PC-9 (cell line): ENCODE measurements at regions not wholly inside any gene's neighbourhood (a gene's known extent, or its start where the extent isn't known, plus 50 kb on each side); places are given as distances from the start of the nearest gene placed in this dataset.

Source experiments
- BruUV-seq: library from RNA; stranded (reverse); fragments of 400-500 nt; replicated peaks from 2 replicates; lab custom pipeline; 2021; lab: Mats Ljungman, UMichigan
- CTCF ChIA-PET: fragments of 300-600 bp; sonication (Branson Sonifier 250); formaldehyde crosslinking; loops from one replicate; lab custom pipeline; 2022; ENCODE audit warnings: antibody characterized with exemption; lab: Charles Lee
- POLR2A ChIA-PET: fragments of 300-600 bp; sonication (Branson Sonifier 250); formaldehyde crosslinking; loops from one replicate; lab custom pipeline; 2022; ENCODE audit warnings: antibody characterized with exemption; ENCODE audit not compliant: unreplicated experiment; lab: Charles Lee
- DNase-seq, 2 experiments: peaks; one replicate each; pipeline versions ENCODE4 v3.0.0 to v3.0.0-alpha.2; 2015 to 2022; ENCODE audit warnings: mixed read lengths in 1 of 2
- H2AFZ ChIP-seq: fragments of 200-600 bp; sonication (generic); 2 replicates; pipeline ENCODE4 v1.8.1; 2017; ENCODE audit warnings: antibody characterized with exemption
- H3F3A ChIP-seq: fragments of 200-600 bp; sonication (generic); 2 replicates; pipeline ENCODE4 v1.8.1; 2017; ENCODE audit warnings: antibody characterized with exemption, mild to moderate bottlenecking, low read depth; ENCODE audit not compliant: insufficient read depth
- H3K27ac ChIP-seq: fragments of 200-600 bp; sonication (generic); 2 replicates; pipeline ENCODE4 v1.6.1; 2016; ENCODE audit warnings: mixed run types
- H3K27me3 ChIP-seq: fragments of 200-600 bp; sonication (generic); 2 replicates; pipeline ENCODE4 v1.6.1; 2016; ENCODE audit warnings: low read depth, mixed run types; ENCODE audit not compliant: insufficient read depth
- H3K36me3 ChIP-seq: fragments of 200-600 bp; sonication (generic); 2 replicates; pipeline ENCODE4 v1.6.1; 2016; ENCODE audit warnings: low read depth, mixed run types
- H3K4me1 ChIP-seq: fragments of 200-600 bp; sonication (generic); replicated peaks from 2 replicates; pipeline ENCODE4 v1.6.1; 2016; ENCODE audit warnings: mixed run types; ENCODE audit not compliant: insufficient read depth
- H3K4me2 ChIP-seq: fragments of 200-600 bp; sonication (generic); 2 replicates; pipeline ENCODE4 v1.6.1; 2017; ENCODE audit warnings: mixed run types
- H3K4me3 ChIP-seq: fragments of 200-600 bp; sonication (generic); 2 replicates; pipeline ENCODE4 v1.6.1; 2016; ENCODE audit warnings: mixed run types
- H3K79me2 ChIP-seq: fragments of 200-600 bp; sonication (generic); 2 replicates; pipeline ENCODE4 v1.6.1; 2017; ENCODE audit warnings: low read depth, mixed run types
- H3K9me2 ChIP-seq: fragments of 200-600 bp; sonication (generic); 2 replicates; pipeline ENCODE4 v1.8.1; 2017; ENCODE audit warnings: mild to moderate bottlenecking; ENCODE audit not compliant: insufficient read depth
- H3K9me3 ChIP-seq: fragments of 200-600 bp; sonication (generic); 2 replicates; pipeline ENCODE4 v1.8.1; 2016; ENCODE audit warnings: low read depth; ENCODE audit not compliant: insufficient read depth
- H4K20me1 ChIP-seq: fragments of 200-600 bp; sonication (generic); 2 replicates; pipeline ENCODE4 v1.8.1; 2017; ENCODE audit not compliant: insufficient read depth
- EZH2 ChIP-seq: fragments of 200-600 bp; sonication (generic); IDR thresholded peaks from 2 replicates; pipeline ENCODE4 v1.8.0; 2017; ENCODE audit warnings: antibody characterized with exemption, low read depth
- intact Hi-C: fragments of 100-400 bp; cut with micrococcal nuclease; formaldehyde crosslinking; loops from one replicate; pipeline ENCODE4 v1.10.0; 2022; ENCODE audit not compliant: unreplicated experiment
- TF ChIP-seq, protein P1 (sequence below): fragments of 200-600 bp; sonication (generic); conservative IDR thresholded peaks from 2 replicates; pipeline ENCODE4 v1.6.1; 2017; ENCODE audit warnings: mixed run types, antibody characterized with exemption, mild to moderate bottlenecking, moderate library complexity

DNA sequence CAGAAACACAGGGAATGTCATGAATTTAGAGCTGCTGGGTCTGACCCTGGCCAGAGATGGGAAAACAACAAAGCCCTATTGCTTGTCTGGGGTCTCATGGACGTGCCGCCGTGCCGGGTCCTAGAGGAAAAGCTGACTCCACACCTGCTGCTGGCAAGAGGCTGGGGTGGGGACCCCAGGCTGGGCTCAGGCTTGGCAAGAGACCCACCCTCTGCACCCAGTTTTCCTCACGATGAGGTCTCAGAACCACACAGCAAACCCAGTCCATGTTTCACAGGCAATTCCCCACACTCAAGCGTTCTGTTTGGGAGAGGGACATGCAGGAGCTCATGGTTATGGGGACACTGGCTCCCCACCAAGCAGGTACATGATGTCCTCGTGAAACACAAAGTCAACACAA, 367.3 kb upstream of the SALL3 start:
- peaks cover 62% of the 10 kb centered on the region for H3K27me3 ChIP-seq

DNA sequence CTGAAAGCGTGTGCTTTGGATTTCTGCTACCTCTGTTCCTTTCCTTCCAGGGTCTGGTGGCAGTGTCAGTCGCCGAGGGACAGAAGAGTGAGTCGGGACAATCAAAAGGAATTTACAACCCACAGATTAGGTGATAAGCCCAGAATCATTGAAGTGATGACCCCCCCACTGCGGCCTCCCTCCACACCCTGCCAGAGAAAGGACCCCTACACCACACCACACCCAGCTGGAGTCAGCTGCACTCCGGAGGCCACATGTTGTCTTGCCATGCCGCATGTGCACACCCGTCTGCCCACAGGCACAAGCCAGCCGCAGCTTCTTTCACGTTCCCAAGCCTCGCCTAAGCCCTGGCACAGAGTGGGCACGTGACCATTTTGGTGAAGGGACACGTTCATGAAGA, 366.8 kb upstream of the SALL3 start:
- no peaks in the 10 kb centered on the region for H3K79me2 ChIP-seq
- no peaks in the 10 kb centered on the region for H3K9me3 ChIP-seq
- DNase-seq: no peak
- H3K36me3 ChIP-seq: no peaks in the 10 kb centered on the region
- H3K4me2 ChIP-seq: no peak overlapping the region
- ChIA-PET POLR2A (no interaction called here), CTCF (no interaction called here)
- H3K27ac ChIP-seq: no peak overlapping the region
- H2AFZ ChIP-seq: no peak overlapping the region
- peaks cover 60% of the 10 kb centered on the region for H3K27me3 ChIP-seq
- intact Hi-C loops: no loop called here
- BruUV-seq: no TSS peak
- no peaks in the 10 kb centered on the region for H4K20me1 ChIP-seq
- TF ChIP-seq, protein P1, sequence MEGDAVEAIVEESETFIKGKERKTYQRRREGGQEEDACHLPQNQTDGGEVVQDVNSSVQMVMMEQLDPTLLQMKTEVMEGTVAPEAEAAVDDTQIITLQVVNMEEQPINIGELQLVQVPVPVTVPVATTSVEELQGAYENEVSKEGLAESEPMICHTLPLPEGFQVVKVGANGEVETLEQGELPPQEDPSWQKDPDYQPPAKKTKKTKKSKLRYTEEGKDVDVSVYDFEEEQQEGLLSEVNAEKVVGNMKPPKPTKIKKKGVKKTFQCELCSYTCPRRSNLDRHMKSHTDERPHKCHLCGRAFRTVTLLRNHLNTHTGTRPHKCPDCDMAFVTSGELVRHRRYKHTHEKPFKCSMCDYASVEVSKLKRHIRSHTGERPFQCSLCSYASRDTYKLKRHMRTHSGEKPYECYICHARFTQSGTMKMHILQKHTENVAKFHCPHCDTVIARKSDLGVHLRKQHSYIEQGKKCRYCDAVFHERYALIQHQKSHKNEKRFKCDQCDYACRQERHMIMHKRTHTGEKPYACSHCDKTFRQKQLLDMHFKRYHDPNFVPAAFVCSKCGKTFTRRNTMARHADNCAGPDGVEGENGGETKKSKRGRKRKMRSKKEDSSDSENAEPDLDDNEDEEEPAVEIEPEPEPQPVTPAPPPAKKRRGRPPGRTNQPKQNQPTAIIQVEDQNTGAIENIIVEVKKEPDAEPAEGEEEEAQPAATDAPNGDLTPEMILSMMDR: no peak
- TF ChIP-seq EZH2: no peak
- no peaks in the 10 kb centered on the region for H3F3A ChIP-seq
- H3K9me2 ChIP-seq: no peaks in the 10 kb centered on the region
- H3K4me1 ChIP-seq: no peaks in the 10 kb centered on the region
- H3K4me3 ChIP-seq: no peak overlapping the region

More for the DNA sequence above, 367.3 kb upstream of the SALL3 start:
- Histone ChIP-seq H3K9me3 (no peaks in the 10 kb centered on the region), H4K20me1 (no peaks in the 10 kb centered on the region), H3K4me3 (no peak overlapping the region), H2AFZ (no peak overlapping the region), H3F3A (no peaks in the 10 kb centered on the region), H3K4me1 (no peaks in the 10 kb centered on the region), H3K36me3 (no peaks in the 10 kb centered on the region), H3K9me2 (no peaks in the 10 kb centered on the region), H3K4me2 (no peak overlapping the region), H3K27ac (no peak overlapping the region), H3K79me2 (no peaks in the 10 kb centered on the region)
- intact Hi-C loops: no loop called here
- TF ChIP-seq, protein P1: no peak
- no peak for TF ChIP-seq EZH2
- no peak for DNase-seq
- ChIA-PET CTCF (no interaction called here), POLR2A (no interaction called here)
- no TSS peak for BruUV-seq

DNA sequence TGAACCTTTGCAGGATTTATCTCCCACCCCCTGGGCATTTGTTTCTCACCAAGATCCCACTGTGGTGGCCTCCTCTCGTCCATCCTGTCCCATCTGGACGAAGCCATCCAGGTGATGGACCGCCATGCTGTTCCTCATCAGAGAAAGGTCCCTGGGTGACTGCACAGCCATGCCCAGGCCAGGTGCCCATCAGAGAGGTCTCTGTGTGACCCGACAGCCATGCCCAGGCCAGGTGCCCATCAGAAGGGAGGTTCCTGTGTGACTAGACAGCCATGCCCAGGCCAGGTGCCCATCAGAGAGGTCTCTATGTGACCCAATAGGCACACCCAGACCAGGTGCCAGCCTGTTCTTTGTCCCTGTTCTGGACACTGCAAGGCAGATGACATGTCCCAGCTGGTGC, 360.9 kb upstream of the SALL3 start:
- DNase-seq: no peak
- no TSS peak for BruUV-seq
- CTCF ChIA-PET: no interaction called here

More for the DNA sequence above, 360.9 kb upstream of the SALL3 start:
- H3K79me2 ChIP-seq: no peaks in the 10 kb centered on the region
- H3K27ac ChIP-seq: no peak overlapping the region
- POLR2A ChIA-PET: no interaction called here
- TF ChIP-seq, protein P1: no peak
- no peak for TF ChIP-seq EZH2
- H3K4me3 ChIP-seq: no peak overlapping the region
- no peaks in the 10 kb centered on the region for H4K20me1 ChIP-seq
- H3K4me2 ChIP-seq: no peak overlapping the region
- H3F3A ChIP-seq: no peaks in the 10 kb centered on the region
- H2AFZ ChIP-seq: no peak overlapping the region
- no peaks in the 10 kb centered on the region for H3K9me3 ChIP-seq
- no peaks in the 10 kb centered on the region for H3K36me3 ChIP-seq
- no peaks in the 10 kb centered on the region for H3K9me2 ChIP-seq
- H3K27me3 ChIP-seq: peaks cover 72% of the 10 kb centered on the region
- no peaks in the 10 kb centered on the region for H3K4me1 ChIP-seq
- intact Hi-C loops: no loop called here
